ENCODE measurements at regions not wholly inside any gene's neighbourhood (a gene's known extent, or its start where the extent isn't known, plus 50 kb on each side); places are given as distances from the start of the nearest gene placed in this dataset.
"Not testable (repeated sequence)": the region's sequence is repeated elsewhere in the genome, so short reads cannot be mapped to it uniquely, and the experiment has no call there.

DNA sequence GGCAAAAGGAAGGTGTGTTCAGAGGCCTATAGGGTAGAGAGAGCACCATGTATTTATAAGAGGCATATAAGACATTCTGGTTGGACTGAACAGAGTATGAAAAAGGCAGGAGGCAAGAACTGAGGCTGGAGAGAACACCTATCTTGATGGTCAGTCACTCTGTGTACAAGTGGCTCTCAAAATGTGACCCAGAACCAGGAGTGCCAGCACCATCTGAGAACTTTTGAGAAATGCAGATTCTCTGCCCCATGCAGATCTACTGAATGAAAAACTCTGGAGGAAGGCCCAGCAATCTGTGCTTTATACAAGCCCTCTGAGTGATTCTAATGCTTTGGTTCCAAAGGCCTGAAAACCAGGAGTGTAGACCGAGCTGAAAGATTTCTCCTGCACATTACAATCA is 324.0 kb upstream of the IL12A start:
- no peak for DNase-seq
- in situ Hi-C loops (cut with HindIII; ENCODE audit: low pct_ligation_motif_present, low pct_unique_long_range_greater_than_20kb, low sequenced_read_pairs), result no loop called here

DNA sequence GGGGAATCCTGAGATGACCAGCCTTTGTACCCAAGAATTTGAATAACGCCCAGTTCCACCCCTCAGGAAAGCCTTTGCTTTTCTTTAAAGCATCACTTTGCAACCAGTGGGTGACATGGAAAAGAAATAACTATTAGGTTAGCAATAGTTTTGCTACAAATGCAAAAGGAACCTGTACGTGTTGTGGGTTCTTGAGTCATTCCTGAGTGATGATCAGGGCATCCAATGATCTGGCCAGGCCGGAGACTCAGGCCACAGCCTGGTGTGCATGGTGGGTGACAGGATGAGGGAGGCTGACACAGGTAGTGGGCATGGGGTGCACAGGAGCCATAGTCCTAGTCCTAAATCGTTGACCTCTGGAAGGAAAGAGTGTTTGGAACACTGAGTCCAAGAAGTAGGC is 321.4 kb upstream of the IL12A start:
- in situ Hi-C loops (cut with HindIII; ENCODE audit: low pct_ligation_motif_present, low pct_unique_long_range_greater_than_20kb, low sequenced_read_pairs), result no loop called here
- DNase-seq, result no peak

DNA sequence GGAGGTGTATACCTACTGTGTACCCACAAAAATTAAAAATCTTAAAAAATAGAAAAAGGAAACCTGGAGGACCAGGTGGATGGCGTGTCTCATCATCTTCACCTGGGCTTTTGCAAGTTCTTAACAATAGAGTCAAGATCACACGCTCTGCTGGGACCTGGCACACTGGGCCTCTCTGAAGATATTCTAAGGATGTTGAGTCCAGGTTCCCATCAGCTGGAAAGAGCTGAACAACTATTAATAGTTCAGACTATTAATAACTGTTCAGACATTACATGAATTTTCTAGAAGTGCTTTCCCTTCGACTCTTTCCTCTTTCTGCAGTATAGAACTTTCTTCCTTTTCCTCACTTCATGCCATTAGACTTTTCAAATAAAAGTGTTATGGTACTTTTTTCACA is 320.2 kb upstream of the IL12A start:
- no peak for DNase-seq
- in situ Hi-C loops (cut with HindIII; ENCODE audit: low pct_ligation_motif_present, low pct_unique_long_range_greater_than_20kb, low sequenced_read_pairs), result no loop called here

DNA sequence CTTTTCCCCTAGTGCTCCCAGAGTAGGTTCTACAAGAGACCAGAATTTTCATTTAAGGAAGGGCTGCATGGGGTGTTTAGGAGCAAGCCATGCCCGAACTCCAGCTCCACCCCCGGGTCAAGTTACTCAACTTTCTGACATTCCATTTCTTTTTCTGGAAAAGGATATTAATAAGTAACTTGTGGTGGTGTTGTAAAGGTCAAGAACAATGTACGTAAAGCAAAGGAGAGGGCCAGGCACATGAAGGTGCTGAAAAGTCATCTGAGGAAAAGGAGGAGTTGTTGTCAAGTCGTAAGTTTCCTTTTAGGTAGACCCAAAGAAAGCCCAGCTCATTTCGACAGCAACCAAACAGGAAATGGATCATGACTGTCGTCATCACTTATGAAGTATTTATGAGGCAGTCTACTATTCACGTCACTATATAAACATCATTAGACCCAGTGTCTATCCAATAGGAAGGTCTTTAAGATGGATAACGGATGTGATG is 319.6 kb upstream of the IL12A start:
- in situ Hi-C loops (cut with HindIII; ENCODE audit: low pct_ligation_motif_present, low pct_unique_long_range_greater_than_20kb, low sequenced_read_pairs), result no loop called here
- DNase-seq, result peak; percentile 74

DNA sequence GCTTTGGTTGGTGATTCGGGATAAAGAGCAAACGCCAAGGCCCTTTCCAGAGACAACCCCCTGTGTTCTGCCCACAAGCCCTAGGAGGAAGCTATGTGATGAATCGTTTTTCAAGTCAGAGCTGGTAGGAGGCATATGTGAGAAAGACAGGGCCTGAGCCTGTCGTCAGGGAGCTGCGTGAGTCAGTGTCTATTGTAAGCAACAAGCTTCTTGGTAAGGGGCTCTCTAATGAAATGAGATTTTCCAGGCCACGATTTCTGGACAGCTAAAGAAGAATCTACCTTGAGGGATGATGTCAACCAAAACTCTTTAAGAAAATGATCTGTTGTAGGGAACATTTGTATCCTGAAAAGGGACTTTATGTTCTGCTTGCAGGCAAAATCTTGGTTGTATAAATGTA is 318.9 kb upstream of the IL12A start:
- DNase-seq, result no peak
- in situ Hi-C loops (cut with HindIII; ENCODE audit: low pct_ligation_motif_present, low pct_unique_long_range_greater_than_20kb, low sequenced_read_pairs), result no loop called here

DNA sequence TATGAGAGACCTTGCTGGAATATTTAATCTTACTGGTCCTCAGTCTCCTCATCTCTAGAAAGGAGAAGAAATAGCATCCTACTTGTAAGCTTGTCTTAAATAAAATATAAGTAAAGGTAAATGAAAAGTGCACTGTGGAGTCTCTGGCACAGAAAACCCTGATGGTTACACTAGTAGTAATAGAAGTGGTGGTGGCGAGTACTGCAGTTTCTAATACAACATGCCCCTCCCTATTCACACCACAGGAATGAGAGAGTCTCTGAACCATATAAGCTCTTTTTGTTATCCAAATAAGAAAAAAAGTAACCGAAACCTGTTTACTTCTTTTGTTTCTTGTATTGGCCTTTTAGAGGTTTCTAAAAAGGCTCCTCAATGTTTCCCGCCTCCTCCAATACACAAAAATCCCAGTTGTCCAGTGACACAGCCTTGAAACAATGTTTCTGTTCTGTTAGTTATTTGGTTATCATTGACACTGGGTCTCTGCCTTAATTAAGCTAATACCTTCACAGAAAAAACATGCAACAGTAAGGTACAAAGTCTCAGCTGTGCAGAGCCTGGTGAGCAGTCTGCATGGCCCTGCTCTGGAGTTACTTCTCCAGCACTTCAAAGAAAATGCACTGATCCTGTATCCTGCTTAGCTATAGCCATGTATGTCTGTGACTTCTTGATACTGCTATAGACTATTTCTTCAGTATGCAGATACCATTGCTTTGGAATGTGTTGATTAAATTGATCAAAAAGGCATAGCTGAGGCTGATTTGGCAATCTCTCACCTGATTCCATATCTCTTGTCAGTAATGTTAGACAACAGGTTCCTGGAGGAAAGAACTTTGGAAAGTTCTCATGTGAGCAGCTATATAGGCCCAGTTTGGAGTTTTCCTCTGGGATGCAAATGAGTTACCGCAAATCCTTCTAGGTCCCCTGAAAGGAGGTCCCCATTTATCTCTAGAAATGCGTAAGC is 315.6 kb upstream of the IL12A start:
- peak; percentile 32 for DNase-seq
- in situ Hi-C loops (cut with HindIII; ENCODE audit: low pct_ligation_motif_present, low pct_unique_long_range_greater_than_20kb, low sequenced_read_pairs), result no loop called here

DNA sequence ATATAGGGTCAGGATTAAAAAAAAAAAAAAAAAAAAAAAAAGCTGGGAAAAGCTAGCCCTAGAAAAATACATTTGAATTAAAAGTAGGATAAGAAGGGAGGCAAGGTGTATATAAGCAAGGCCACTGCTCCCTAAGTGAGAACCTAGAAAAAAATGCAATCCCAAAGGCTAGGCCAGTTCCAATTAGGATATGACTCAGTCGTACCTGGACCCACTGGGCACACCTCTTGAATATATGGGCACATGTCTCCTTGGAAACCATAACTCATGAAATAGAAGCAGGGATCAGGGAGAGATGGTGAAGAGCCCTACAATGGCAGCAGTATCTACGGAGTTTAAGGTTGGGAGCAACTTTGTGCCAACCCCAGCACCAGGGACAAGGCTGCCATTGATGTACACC is 314.1 kb upstream of the IL12A start:
- DNase-seq, result no peak
- in situ Hi-C loops (cut with HindIII; ENCODE audit: low pct_ligation_motif_present, low pct_unique_long_range_greater_than_20kb, low sequenced_read_pairs), result no loop called here

DNA sequence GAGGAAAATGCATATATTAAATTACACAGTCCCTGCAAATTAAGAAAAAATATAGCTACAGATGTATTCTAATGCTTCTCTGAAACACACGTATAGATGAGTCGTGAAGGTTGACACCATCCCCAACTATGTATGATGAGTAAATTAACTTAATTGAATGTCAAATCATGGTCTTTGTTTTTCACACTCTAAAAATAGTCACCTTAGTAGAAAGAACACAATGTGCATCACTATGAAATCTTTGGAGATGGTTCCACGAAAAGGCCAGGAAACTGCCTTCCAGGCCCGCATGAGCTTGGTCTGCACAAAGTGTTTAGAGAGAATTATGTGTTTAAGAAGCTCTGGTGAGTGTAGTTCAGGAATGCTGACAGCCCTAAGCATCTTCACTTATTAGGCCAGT is 313.4 kb upstream of the IL12A start:
- in situ Hi-C loops (cut with HindIII; ENCODE audit: low pct_ligation_motif_present, low pct_unique_long_range_greater_than_20kb, low sequenced_read_pairs), result no loop called here
- DNase-seq, result no peak

DNA sequence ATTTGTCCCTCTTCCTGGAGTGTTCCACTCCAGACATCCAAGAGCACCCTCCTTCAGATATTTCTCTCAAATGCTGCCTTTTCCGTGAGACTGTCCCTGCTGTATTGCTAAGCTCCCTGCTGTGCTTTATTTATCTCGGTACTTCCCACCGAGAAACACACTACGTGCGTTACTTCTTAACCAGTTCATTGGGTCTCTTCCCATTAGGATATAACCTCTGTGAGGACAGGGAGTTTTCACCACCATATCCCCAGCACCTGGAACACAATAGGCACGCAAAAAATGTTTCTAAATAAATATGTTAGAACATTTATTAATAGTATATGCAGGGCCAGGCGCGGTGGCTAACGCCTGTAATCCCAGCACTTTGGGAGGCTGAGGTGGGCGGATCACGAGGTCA is 308.7 kb upstream of the IL12A start:
- no peak for DNase-seq
- in situ Hi-C loops (cut with HindIII; ENCODE audit: low pct_ligation_motif_present, low pct_unique_long_range_greater_than_20kb, low sequenced_read_pairs), result no loop called here

DNA sequence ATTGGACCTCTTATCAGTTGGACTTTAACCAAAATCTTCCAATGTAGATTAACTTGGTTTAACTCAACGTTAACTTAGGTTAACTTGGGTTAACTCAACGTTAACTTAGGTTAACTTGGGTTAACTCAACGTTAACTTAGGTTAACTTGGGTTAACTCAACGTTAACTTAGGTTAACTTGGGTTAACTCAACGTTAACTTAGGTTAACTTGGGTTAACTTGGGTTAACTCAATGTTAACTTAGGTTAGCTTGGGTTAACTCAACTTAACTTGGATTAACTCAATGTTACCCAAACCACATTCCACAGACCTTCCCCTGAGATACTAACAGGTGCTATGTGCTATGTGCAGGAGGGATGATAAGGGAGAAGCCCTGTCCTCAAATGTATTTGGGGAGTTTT is 306.9 kb upstream of the IL12A start:
- DNase-seq; in situ Hi-C loops (cut with HindIII; ENCODE audit: low pct_ligation_motif_present, low pct_unique_long_range_greater_than_20kb, low sequenced_read_pairs): not testable (repeated sequence)

DNA sequence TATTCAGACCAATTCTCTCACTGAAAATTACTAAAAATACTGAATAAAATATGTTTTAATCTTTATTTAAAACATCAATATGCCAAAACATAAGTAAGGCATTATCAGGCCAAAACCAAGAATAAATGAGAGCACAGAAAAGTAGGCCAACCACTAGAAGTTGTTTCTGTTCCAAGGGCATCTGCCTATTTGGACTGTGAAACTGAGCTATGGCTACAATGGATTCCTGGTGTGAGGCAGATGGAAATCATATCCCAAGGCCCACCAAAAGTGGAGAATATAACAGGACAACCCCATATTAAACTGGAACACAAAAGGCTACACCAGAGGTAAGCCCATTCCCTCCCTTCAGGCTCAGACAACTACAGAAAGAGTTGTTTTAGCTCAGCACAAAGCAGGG is 302.8 kb upstream of the IL12A start:
- in situ Hi-C loops (cut with HindIII; ENCODE audit: low pct_ligation_motif_present, low pct_unique_long_range_greater_than_20kb, low sequenced_read_pairs), result no loop called here
- DNase-seq, result no peak

DNA sequence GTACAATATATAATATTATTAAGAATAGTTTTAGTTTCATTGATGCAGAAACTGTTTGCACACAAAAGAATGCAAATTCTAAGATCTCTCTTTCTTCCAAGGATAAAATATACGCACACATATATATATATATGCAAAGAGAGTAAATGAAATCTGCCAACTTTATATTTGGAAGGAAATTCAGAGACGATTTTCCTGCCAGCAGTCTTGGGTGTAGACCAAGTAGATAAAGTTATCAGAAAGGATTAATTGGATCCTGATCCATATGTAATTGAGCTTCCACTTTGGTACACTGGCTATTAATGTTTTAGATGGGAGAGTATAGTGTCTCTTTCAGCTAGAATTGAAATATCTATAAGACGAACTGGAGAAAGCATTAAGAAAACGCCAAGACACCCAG is 295.4 kb upstream of the IL12A start:
- in situ Hi-C loops (cut with HindIII; ENCODE audit: low pct_ligation_motif_present, low pct_unique_long_range_greater_than_20kb, low sequenced_read_pairs), result no loop called here
- no peak for DNase-seq

DNA sequence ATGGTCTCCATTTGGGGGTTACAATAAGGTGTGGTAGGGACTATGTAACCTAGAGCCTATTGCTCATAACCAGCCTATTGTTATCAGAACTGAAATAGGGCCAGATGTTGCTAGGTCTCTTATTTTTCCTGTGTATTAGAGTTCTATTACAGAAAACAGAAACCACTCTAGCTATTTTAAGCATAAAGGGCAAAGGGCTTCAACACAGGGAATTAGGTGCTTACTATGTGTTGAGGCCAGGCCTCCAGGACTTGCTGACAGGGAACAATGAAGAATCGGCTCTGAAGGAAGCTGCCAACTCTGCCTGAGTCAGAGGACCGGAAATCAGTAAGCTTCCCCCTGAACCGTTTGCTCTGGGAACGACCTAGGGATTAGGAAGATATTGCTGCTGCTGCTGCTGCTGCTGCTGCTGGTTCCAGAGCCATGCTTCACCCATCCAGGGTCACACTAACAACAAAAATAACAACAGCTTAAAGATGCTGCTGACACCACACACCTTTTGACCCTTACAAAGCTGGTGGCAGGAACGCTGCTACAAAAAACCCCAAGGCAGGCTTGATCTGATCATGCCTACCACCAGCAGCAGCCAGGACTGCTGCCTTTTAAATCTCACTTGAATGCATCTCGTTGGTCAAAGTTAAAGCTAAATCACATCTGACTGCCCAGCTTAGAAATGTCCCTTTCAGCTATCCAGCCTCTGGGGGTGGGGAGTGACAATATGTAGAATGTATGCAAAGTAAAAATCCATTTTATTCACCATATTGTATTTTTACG is 276.9 kb upstream of the IL12A start:
- in situ Hi-C loops (cut with HindIII; ENCODE audit: low pct_ligation_motif_present, low pct_unique_long_range_greater_than_20kb, low sequenced_read_pairs), result no loop called here
- peak; percentile 64 for DNase-seq

DNA sequence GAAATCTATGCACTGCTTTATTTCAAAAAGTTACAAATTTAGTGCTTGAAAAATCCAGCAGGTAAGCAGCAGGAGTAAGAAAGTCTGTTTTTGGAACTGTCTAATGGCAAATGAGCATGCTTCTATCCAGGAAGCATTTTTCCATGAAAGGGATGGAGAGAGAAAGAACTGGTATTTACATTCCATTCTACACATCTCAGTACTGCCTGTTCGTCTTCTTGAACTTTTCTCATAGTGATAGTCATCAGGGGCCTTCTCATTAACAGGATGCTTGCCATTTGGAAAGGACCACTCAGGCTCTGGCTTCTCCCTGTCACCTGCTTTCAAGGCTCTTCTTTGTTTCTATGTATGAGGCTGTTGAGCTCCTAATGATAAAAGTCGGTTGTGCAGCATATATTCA is 267.3 kb upstream of the IL12A start:
- DNase-seq, result no peak
- in situ Hi-C loops (cut with HindIII; ENCODE audit: low pct_ligation_motif_present, low pct_unique_long_range_greater_than_20kb, low sequenced_read_pairs), result no loop called here

DNA sequence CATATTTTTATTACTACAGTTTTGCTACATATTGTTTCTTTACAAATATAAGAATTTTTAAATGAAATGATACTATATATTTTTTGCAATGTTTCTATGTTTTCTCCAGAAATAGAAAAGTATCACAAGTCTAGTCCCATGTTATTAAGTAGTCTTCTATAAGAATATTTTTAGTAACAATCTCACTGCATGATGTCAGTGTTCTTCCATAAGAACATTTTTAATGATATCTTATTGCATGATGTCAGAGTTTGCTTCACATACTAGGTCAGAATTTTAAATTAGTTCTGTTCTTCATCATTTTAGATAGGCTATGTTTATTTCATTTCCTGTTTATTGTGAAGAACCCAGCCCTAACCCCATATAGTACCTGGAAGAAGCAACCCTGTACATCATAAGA is 265.3 kb upstream of the IL12A start:
- no peak for DNase-seq
- in situ Hi-C loops (cut with HindIII; ENCODE audit: low pct_ligation_motif_present, low pct_unique_long_range_greater_than_20kb, low sequenced_read_pairs), result no loop called here

DNA sequence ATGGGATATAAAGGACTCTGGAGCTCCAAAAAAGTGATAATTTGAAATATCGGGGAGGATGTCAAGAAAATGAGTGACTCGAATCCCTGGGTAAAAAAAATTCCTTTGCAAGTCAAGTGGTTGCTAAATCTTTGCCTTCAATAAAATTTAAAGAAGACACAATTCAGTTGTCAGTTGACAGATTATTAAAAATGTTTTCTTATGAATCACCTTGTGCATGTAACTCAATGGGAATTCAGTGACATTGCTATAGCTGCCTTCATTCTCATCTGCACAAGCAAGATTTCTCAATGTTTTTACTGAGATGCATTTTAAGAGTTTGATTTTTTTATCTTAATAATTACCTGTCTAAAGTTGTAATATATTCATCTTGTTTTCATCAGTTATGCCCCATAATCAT is 264.0 kb upstream of the IL12A start:
- in situ Hi-C loops (cut with HindIII; ENCODE audit: low pct_ligation_motif_present, low pct_unique_long_range_greater_than_20kb, low sequenced_read_pairs), result no loop called here
- no peak for DNase-seq

DNA sequence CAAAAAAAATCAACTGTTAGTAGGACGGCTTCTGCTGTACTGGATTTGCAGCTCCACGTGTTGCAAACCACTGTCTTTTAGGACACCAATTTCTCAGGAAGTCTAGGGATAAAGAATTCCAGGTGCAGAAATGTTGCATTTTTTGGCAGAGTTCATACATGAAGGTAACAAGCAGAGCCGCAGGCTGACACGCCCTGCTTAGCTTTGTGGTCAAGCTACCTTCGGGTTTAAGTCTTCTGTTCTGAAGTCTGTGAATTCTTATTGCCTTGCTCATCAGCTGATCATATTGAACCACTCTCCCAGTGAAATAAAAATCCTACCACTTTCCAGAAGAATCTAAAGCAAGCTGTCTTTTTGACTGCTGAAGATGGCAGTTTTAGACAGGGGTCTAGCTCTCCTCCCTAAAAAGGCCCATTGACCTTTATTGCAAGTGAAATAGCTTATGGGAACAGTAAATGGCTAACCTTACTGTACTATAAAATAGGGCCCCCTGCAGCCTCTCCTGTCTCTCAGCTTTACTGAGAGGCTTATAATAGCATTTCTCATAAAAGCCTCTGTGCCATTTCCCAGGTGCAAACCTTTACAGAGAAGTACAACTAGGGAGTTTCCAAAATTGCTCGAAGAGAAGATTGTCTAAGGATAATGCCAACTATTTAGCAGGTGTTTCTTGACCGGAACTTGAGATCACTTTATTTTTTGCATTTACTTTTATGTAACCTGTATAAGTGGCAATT is 262.2 kb upstream of the IL12A start:
- in situ Hi-C loops (cut with HindIII; ENCODE audit: low pct_ligation_motif_present, low pct_unique_long_range_greater_than_20kb, low sequenced_read_pairs), result no loop called here

DNA sequence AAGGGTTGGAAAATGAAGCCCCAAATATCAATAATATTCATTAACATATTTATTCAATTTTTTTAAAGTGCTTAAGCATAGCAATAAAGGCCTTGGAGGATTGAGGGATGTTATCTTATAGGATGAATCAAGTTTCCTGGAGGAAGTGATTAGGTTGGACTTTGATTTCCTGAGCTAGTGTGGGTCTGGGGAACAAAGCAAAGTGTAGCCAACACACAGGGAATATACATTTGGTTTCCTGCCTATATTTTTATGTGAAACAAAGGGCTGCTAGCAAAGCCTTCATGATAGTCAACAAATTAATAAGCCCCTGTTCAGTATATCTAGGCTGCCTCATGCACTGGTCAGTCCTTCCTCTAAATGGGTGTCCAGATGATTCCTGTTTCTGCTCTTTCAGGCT is 261.1 kb upstream of the IL12A start:
- in situ Hi-C loops (cut with HindIII; ENCODE audit: low pct_ligation_motif_present, low pct_unique_long_range_greater_than_20kb, low sequenced_read_pairs), result no loop called here
- DNase-seq, result no peak

More for the DNA sequence above, 262.2 kb upstream of the IL12A start:
- DNase-seq, result peak; percentile 68

DNA sequence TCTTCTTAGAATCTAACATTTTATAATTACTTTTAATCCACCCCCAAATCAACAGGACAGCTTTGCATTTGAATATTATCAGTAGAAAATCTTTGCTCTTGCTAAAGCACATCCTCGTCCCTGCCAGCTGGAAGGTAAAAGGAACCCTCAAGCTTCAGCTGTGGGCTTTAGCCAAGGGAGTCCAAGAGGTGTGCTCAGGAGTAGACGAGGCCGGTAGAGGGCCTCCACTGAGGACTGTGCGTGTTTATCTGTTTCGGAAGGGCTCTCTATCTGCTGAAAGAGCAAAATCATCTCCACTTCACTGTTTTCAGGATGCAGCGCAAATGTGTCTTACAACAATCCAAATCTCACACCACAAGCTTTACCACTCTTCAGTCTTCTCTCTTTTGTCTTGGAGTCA is 257.4 kb upstream of the IL12A start:
- DNase-seq, result no peak
- in situ Hi-C loops (cut with HindIII; ENCODE audit: low pct_ligation_motif_present, low pct_unique_long_range_greater_than_20kb, low sequenced_read_pairs), result no loop called here
